CD4-positive, alpha-beta T cell (primary cell): ENCODE measurements at regions not wholly inside any gene's neighbourhood (a gene's known extent, or its start where the extent isn't known, plus 50 kb on each side); places are given as distances from the start of the nearest gene placed in this dataset.

Experiments used
- ATAC-seq: fragments of 200-7000 bp; cut with Tn5 transposase; one replicate; pipeline ENCODE4 v1.10.0; 2022; ENCODE audit warnings: mild to moderate bottlenecking; ENCODE audit not compliant: poor library complexity
- CTCF ChIA-PET: fragments of 350-600 bp; sonication (Branson Sonifier 250); formaldehyde crosslinking; loops from one replicate; lab custom pipeline; 2021; ENCODE audit warnings: antibody characterized with exemption, inconsistent platforms; lab: Charles Lee
- POLR2A ChIA-PET: fragments of 350-600 bp; sonication (Branson Sonifier 250); formaldehyde crosslinking; loops from one replicate; lab custom pipeline; 2021; ENCODE audit warnings: antibody characterized with exemption, inconsistent platforms; lab: Charles Lee
- DNase-seq, 14 experiments: peaks; one replicate each; pipeline ENCODE4 v3.0.0-alpha.2; 2013 to 2020; ENCODE audit warnings: mixed read lengths in 2 of 14
- H3K27ac ChIP-seq, 2 donors: one replicate each; pipeline versions ENCODE4 v1.5.1 to v1.7.0; 2013; ENCODE audit warnings: low read length in 2 of 2, low read depth in 1 of 2, mild to moderate bottlenecking in 1 of 2
- H3K27me3 ChIP-seq, 2 experiments: 1 replicate in 1 of 2; 2 replicates in 1 of 2; pipeline versions ENCODE4 v1.6.1 to v1.7.0; 2013; ENCODE audit warnings: low read length in 2 of 2, control low read depth in 1 of 2, mild to moderate bottlenecking in 1 of 2, moderate library complexity in 1 of 2; ENCODE audit not compliant: insufficient read depth in 2 of 2, control insufficient read depth in 1 of 2
- H3K36me3 ChIP-seq: one replicate; pipeline ENCODE4 v1.6.1; 2013; ENCODE audit warnings: low read length, control low read depth; ENCODE audit not compliant: insufficient read depth
- H3K4me1 ChIP-seq: one replicate; pipeline ENCODE4 v1.6.1; 2013; ENCODE audit warnings: low read length, control low read depth; ENCODE audit not compliant: insufficient read depth
- H3K4me3 ChIP-seq: one replicate; pipeline ENCODE4 v1.5.1; 2013; ENCODE audit warnings: mild to moderate bottlenecking, low read length, moderate library complexity
- H3K9me3 ChIP-seq, 2 experiments: 1 replicate in 1 of 2; 2 replicates in 1 of 2; pipeline versions ENCODE4 v1.6.1 to v1.7.0; 2013; ENCODE audit warnings: low read length in 2 of 2, mild to moderate bottlenecking in 2 of 2, control low read depth in 1 of 2, moderate library complexity in 1 of 2; ENCODE audit not compliant: control insufficient read depth in 1 of 2, insufficient read depth in 1 of 2
- H3K27ac Mint-ChIP-seq: one replicate; pipeline ENCODE4 v1.8.0; 2020; ENCODE audit warnings: mixed read lengths
- H3K27me3 Mint-ChIP-seq: one replicate; pipeline ENCODE4 v1.8.0; 2021; ENCODE audit warnings: mixed read lengths
- H3K36me3 Mint-ChIP-seq: one replicate; pipeline ENCODE4 v1.8.0; 2021; ENCODE audit warnings: low read depth, mixed read lengths
- H3K4me1 Mint-ChIP-seq: one replicate; pipeline ENCODE4 v1.8.0; 2021; ENCODE audit warnings: low read depth, mixed read lengths
- H3K4me3 Mint-ChIP-seq: one replicate; pipeline ENCODE4 v1.8.0; 2020; ENCODE audit warnings: mild to moderate bottlenecking, mixed read lengths
- H3K9me3 Mint-ChIP-seq: one replicate; pipeline ENCODE4 v1.8.0; 2020; ENCODE audit warnings: mixed read lengths
- CTCF ChIP-seq: fragments of 200-600 bp; IDR thresholded peaks from one replicate; pipeline ENCODE4 v1.8.0; 2022; ENCODE audit warnings: antibody characterized with exemption, mild to moderate bottlenecking
- intact Hi-C, 2 experiments: fragments of 100-400 bp; cut with DNase I in 1 of 2; cut with micrococcal nuclease in 1 of 2; formaldehyde crosslinking; loops; one replicate each; pipeline versions ENCODE4 v1.15.1 to v1.9.0; 2023 to 2025; cut with DNase I, micrococcal nuclease

GRCh38 chr4:160716551-160716950, 1447.2 kb downstream of the FSTL5 start:
- intact Hi-C loops, result no loop called here
- no peak for ATAC-seq
- CTCF ChIA-PET, result no interaction called here

GRCh38 chr4:160717848-160718247, 1446.0 kb downstream of the FSTL5 start:
- Histone ChIP-seq H3K4me3 (no peak overlapping the region), H3K36me3 (no peaks in the 10 kb centered on the region), H3K9me3 (peaks cover 0 to 4% of the 10 kb centered on the region in 2 experiments), H3K4me1 (no peaks in the 10 kb centered on the region), H3K27ac (no peak overlapping the region), H3K27me3 (no peaks in the 10 kb centered on the region)
- H3K4me3 Mint-ChIP-seq, result no peak overlapping the region
- DNase-seq (no peak), ATAC-seq (no peak)
- intact Hi-C loops, result no loop called here
- H3K9me3 Mint-ChIP-seq, result peaks cover 3% of the 10 kb centered on the region
- no peaks in the 10 kb centered on the region for H3K36me3 Mint-ChIP-seq
- ChIA-PET CTCF (no interaction called here), POLR2A (no interaction called here)
- H3K4me1 Mint-ChIP-seq, result no peaks in the 10 kb centered on the region
- H3K27ac Mint-ChIP-seq, result no peak overlapping the region
- TF ChIP-seq CTCF, result no peak
- H3K27me3 Mint-ChIP-seq, result no peaks in the 10 kb centered on the region

More at GRCh38 chr4:160716551-160716950, 1447.2 kb downstream of the FSTL5 start:
- peaks cover 0 to 4% of the 10 kb centered on the region in 2 experiments for H3K9me3 ChIP-seq
- Mint-ChIP-seq H3K4me1 (no peaks in the 10 kb centered on the region), H3K9me3 (peaks cover 3% of the 10 kb centered on the region), H3K36me3 (no peaks in the 10 kb centered on the region), H3K4me3 (no peak overlapping the region), H3K27ac (no peak overlapping the region), H3K27me3 (no peaks in the 10 kb centered on the region)
- H3K27me3 ChIP-seq, result no peaks in the 10 kb centered on the region
- no peak for TF ChIP-seq CTCF
- no peak for DNase-seq
- POLR2A ChIA-PET, result no interaction called here
- no peak overlapping the region for H3K4me3 ChIP-seq
- no peaks in the 10 kb centered on the region for H3K36me3 ChIP-seq
- no peaks in the 10 kb centered on the region for H3K4me1 ChIP-seq
- no peak overlapping the region for H3K27ac ChIP-seq

- TF ChIP-seq CTCF, result no peak
- no peaks in the 10 kb centered on the region for H3K27me3 ChIP-seq
- no peak for ATAC-seq
- no peak overlapping the region for H3K4me3 ChIP-seq
- Mint-ChIP-seq H3K9me3 (peaks cover 4% of the 10 kb centered on the region), H3K4me3 (no peak overlapping the region), H3K27me3 (no peaks in the 10 kb centered on the region), H3K4me1 (no peaks in the 10 kb centered on the region), H3K36me3 (no peaks in the 10 kb centered on the region), H3K27ac (no peak overlapping the region)
- H3K36me3 ChIP-seq, result no peaks in the 10 kb centered on the region
- ChIA-PET CTCF (no interaction called here), POLR2A (no interaction called here)
- H3K9me3 ChIP-seq, result peaks cover 0 to 4% of the 10 kb centered on the region in 2 experiments
- H3K4me1 ChIP-seq, result no peaks in the 10 kb centered on the region
- DNase-seq, result no peak
- intact Hi-C loops, result no loop called here
- no peak overlapping the region for H3K27ac ChIP-seq
These were observed 1439.7 kb downstream of the FSTL5 start for GRCh38 chr4:160724063-160724462.
